ENCODE measurements at regions not wholly inside any gene's neighbourhood (a gene's known extent, or its start where the extent isn't known, plus 50 kb on each side); places are given as distances from the start of the nearest gene placed in this dataset.
"Not testable (repeated sequence)": the region's sequence is repeated elsewhere in the genome, so short reads cannot be mapped to it uniquely, and the experiment has no call there.

GRCh38 chr11:70594031-70594430 is 195.7 kb downstream of the CTTN start:
- H3K27ac Mint-ChIP-seq, result no peak overlapping the region
- H3K9me3 Mint-ChIP-seq, result no peaks in the 10 kb centered on the region
- intact Hi-C loops (cut with micrococcal nuclease), result no loop called here
- peaks cover 12% of the 10 kb centered on the region for H3K27me3 Mint-ChIP-seq
- no peaks in the 10 kb centered on the region for H3K36me3 Mint-ChIP-seq (ENCODE audit: low read depth)
- H3K4me1 Mint-ChIP-seq (ENCODE audit: low read depth), result peaks cover 4% of the 10 kb centered on the region
- H3K4me3 Mint-ChIP-seq, result no peak overlapping the region

- Mint-ChIP-seq H3K27me3 (peaks cover 11% of the 10 kb centered on the region), H3K4me1 (ENCODE audit: low read depth) (peaks cover 4% of the 10 kb centered on the region), H3K36me3 (ENCODE audit: low read depth) (no peaks in the 10 kb centered on the region)
Observed at GRCh38 chr11:70594606-70595005, 196.3 kb downstream of the CTTN start.

GRCh38 chr11:70595016-70595415 is 196.7 kb downstream of the CTTN start:
- no peak overlapping the region for H3K27ac Mint-ChIP-seq
- peaks cover 4% of the 10 kb centered on the region for H3K4me1 Mint-ChIP-seq (ENCODE audit: low read depth)
- no peak overlapping the region for H3K4me3 Mint-ChIP-seq
- H3K9me3 Mint-ChIP-seq, result no peaks in the 10 kb centered on the region
- H3K27me3 Mint-ChIP-seq, result peaks cover 7% of the 10 kb centered on the region
- intact Hi-C loops (cut with micrococcal nuclease), result no loop called here
- no peaks in the 10 kb centered on the region for H3K36me3 Mint-ChIP-seq (ENCODE audit: low read depth)

More at GRCh38 chr11:70594606-70595005, 196.3 kb downstream of the CTTN start:
- intact Hi-C loops (cut with micrococcal nuclease), result no loop called here
- Mint-ChIP-seq H3K27ac (no peak overlapping the region), H3K9me3 (no peaks in the 10 kb centered on the region), H3K4me3 (no peak overlapping the region)

GRCh38 chr11:70595452-70595851 is 197.1 kb downstream of the CTTN start:
- Mint-ChIP-seq H3K4me1 (ENCODE audit: low read depth) (peaks cover 4% of the 10 kb centered on the region), H3K27me3 (peaks cover 7% of the 10 kb centered on the region), H3K27ac (no peak overlapping the region), H3K36me3 (ENCODE audit: low read depth) (no peaks in the 10 kb centered on the region), H3K4me3 (no peak overlapping the region), H3K9me3 (no peaks in the 10 kb centered on the region)
- intact Hi-C loops (cut with micrococcal nuclease), result no loop called here

- Mint-ChIP-seq H3K27me3 (peaks cover 1% of the 10 kb centered on the region), H3K9me3 (no peaks in the 10 kb centered on the region), H3K4me3 (no peak overlapping the region), H3K36me3 (ENCODE audit: low read depth) (no peaks in the 10 kb centered on the region), H3K4me1 (ENCODE audit: low read depth) (peaks cover 4% of the 10 kb centered on the region), H3K27ac (no peak overlapping the region)
- intact Hi-C loops (cut with micrococcal nuclease), result no loop called here
Observed at GRCh38 chr11:70596091-70596490, 197.8 kb downstream of the CTTN start.

GRCh38 chr11:70597006-70597555 is 198.8 kb downstream of the CTTN start:
- no peaks in the 10 kb centered on the region for H3K36me3 Mint-ChIP-seq (ENCODE audit: low read depth)
- no peak overlapping the region for H3K27ac Mint-ChIP-seq
- no peaks in the 10 kb centered on the region for H3K9me3 Mint-ChIP-seq
- H3K4me3 Mint-ChIP-seq, result no peak overlapping the region
- intact Hi-C loops (cut with micrococcal nuclease), result no loop called here
- H3K4me1 Mint-ChIP-seq (ENCODE audit: low read depth), result peaks cover 4% of the 10 kb centered on the region
- H3K27me3 Mint-ChIP-seq, result no peaks in the 10 kb centered on the region

- H3K4me1 Mint-ChIP-seq (ENCODE audit: low read depth), result peaks cover 4% of the 10 kb centered on the region
- no peak overlapping the region for H3K27ac Mint-ChIP-seq
- intact Hi-C loops (cut with micrococcal nuclease), result no loop called here
- no peak overlapping the region for H3K4me3 Mint-ChIP-seq
- H3K36me3 Mint-ChIP-seq (ENCODE audit: low read depth), result no peaks in the 10 kb centered on the region
- no peaks in the 10 kb centered on the region for H3K9me3 Mint-ChIP-seq
- H3K27me3 Mint-ChIP-seq, result no peaks in the 10 kb centered on the region
Observed at GRCh38 chr11:70597751-70598625, 199.7 kb downstream of the CTTN start.

- not testable (repeated sequence) for H3K9me3 Mint-ChIP-seq, H3K27ac Mint-ChIP-seq
Observed at GRCh38 chr11:70600911-70601415, 202.6 kb downstream of the CTTN start.

GRCh38 chr11:70601861-70602538 is 203.7 kb downstream of the CTTN start:
- Mint-ChIP-seq H3K36me3 (ENCODE audit: low read depth) (no peaks in the 10 kb centered on the region), H3K9me3 (no peaks in the 10 kb centered on the region), H3K4me1 (ENCODE audit: low read depth) (peaks cover 6% of the 10 kb centered on the region), H3K27ac (no peak overlapping the region), H3K4me3 (no peak overlapping the region), H3K27me3 (peaks cover 2% of the 10 kb centered on the region)
- intact Hi-C loops (cut with micrococcal nuclease), result no loop called here

More at GRCh38 chr11:70600911-70601415, 202.6 kb downstream of the CTTN start:
- H3K36me3 Mint-ChIP-seq (ENCODE audit: low read depth); intact Hi-C loops (cut with micrococcal nuclease); H3K27me3 Mint-ChIP-seq; H3K4me1 Mint-ChIP-seq (ENCODE audit: low read depth); H3K4me3 Mint-ChIP-seq: not testable (repeated sequence)

GRCh38 chr11:70603114-70603755 is 204.9 kb downstream of the CTTN start:
- Mint-ChIP-seq H3K4me3 (no peak overlapping the region), H3K4me1 (ENCODE audit: low read depth) (peaks cover 6% of the 10 kb centered on the region), H3K36me3 (ENCODE audit: low read depth) (no peaks in the 10 kb centered on the region), H3K27me3 (peaks cover 2% of the 10 kb centered on the region), H3K9me3 (no peaks in the 10 kb centered on the region), H3K27ac (no peak overlapping the region)
- intact Hi-C loops (cut with micrococcal nuclease), result no loop called here

- Mint-ChIP-seq H3K27me3 (peaks cover 2% of the 10 kb centered on the region), H3K9me3 (no peaks in the 10 kb centered on the region), H3K27ac (no peak overlapping the region), H3K36me3 (ENCODE audit: low read depth) (no peaks in the 10 kb centered on the region), H3K4me1 (ENCODE audit: low read depth) (peaks cover 12% of the 10 kb centered on the region), H3K4me3 (no peak overlapping the region)
- intact Hi-C loops (cut with micrococcal nuclease), result no loop called here
Observed at GRCh38 chr11:70603756-70604211, 205.5 kb downstream of the CTTN start.

- intact Hi-C loops (cut with micrococcal nuclease), result no loop called here
- peaks cover 16% of the 10 kb centered on the region for H3K4me1 Mint-ChIP-seq (ENCODE audit: low read depth)
- no peaks in the 10 kb centered on the region for H3K9me3 Mint-ChIP-seq
- H3K4me3 Mint-ChIP-seq, result no peak overlapping the region
- no peak overlapping the region for H3K27ac Mint-ChIP-seq
- no peaks in the 10 kb centered on the region for H3K36me3 Mint-ChIP-seq (ENCODE audit: low read depth)
- H3K27me3 Mint-ChIP-seq, result peaks cover 3% of the 10 kb centered on the region
Observed at GRCh38 chr11:70604221-70604620, 205.9 kb downstream of the CTTN start.

- peaks cover 18% of the 10 kb centered on the region for H3K4me1 Mint-ChIP-seq (ENCODE audit: low read depth)
- H3K27me3 Mint-ChIP-seq, result peaks cover 5% of the 10 kb centered on the region
- intact Hi-C loops (cut with micrococcal nuclease), result no loop called here
- no peak overlapping the region for H3K4me3 Mint-ChIP-seq
- H3K36me3 Mint-ChIP-seq (ENCODE audit: low read depth), result no peaks in the 10 kb centered on the region
- H3K9me3 Mint-ChIP-seq, result no peaks in the 10 kb centered on the region
- H3K27ac Mint-ChIP-seq, result no peak overlapping the region
Observed at GRCh38 chr11:70604630-70605467, 206.5 kb downstream of the CTTN start.
